ENCODE measurements at regions not wholly inside any gene's neighbourhood (a gene's known extent, or its start where the extent isn't known, plus 50 kb on each side); places are given as distances from the start of the nearest gene placed in this dataset.
"Not testable (repeated sequence)": the region's sequence is repeated elsewhere in the genome, so short reads cannot be mapped to it uniquely, and the experiment has no call there.

DNA sequence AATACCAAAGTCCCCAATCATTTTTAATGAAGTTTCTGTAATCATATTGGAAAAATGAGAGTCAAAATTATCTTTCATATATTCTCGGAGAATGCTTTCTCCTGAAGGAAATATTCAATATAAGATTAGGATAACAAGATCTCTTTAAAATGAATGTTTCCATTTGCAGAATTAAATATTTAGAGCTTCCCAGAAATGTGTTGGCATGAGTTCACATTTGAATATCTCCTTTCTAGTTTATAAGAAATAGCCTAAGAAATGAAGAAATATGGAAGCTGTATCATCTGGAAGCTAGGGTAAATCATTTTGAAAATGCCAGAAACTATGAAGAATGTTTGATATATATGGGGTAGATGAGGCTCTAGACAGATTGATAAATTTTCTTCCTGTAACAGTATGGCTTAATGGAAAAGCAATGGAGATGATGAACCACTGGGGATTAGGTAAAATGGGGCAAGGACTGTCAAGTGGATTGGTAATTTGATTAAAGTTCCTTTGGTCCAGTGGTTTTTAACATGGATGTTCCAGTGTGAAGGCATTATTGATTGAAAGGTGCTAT, 184.6 kb upstream of the ZNF804A start:
- intact Hi-C loops (cut with micrococcal nuclease) = no loop called here
- ATAC-seq = no peak
- no peak for DNase-seq

DNA sequence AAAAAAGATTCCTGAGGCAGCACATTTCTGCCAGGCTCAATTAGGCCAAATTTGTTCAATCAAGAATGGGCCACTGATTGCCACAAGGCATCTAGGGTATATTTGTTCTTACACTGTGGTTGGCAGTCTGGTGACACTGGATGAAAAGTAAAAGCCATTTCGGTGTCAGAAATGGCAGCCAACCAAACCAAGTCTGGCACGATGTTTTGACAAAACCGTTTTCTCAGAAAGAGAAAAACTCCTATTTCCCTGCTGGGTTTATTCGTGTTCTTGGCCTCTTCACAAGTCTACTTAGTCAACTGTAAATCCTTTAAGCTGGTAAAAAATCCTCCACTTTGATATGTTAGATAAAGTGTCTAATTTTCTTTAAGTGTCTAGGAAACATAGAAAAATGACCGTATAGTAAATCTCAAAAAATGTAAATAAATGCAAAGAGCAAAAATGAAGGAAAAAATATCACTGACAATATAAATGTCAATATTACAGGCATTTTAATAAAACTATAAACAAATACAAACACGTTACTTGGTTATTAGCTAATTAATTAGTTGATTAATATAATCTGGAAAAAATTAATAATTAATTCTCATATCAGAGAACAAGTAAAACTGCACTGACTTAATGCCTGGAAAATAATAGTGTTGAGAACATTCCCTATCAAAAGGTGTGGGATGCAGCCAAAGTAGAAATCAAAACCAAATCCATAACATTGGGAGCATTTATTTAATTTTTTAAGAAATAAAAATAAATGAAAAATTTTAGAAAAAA, 182.0 kb upstream of the ZNF804A start:
- DNase-seq (no peak), ATAC-seq (no peak)
- intact Hi-C loops (cut with micrococcal nuclease) = no loop called here

DNA sequence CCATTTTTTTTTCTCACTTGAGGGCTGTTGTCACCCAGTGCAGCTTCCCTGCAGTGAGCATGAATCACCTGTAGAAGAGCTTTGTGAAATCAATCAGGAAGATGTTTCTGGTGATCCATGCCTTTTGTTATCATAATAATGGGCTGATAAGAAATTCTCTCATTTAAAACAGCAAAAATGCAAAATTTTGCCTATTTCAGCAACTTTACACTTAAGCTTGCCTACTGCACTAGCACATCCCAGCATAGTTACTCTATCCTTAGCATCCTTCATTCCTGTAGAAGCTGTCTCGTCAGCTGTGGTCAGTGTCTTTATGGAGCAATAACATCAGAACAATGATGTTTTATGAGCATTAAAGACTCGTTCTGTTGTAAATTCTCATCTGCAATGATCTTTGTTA, 178.6 kb upstream of the ZNF804A start:
- DNase-seq (no peak), ATAC-seq (no peak)
- intact Hi-C loops (cut with micrococcal nuclease) = no loop called here

DNA sequence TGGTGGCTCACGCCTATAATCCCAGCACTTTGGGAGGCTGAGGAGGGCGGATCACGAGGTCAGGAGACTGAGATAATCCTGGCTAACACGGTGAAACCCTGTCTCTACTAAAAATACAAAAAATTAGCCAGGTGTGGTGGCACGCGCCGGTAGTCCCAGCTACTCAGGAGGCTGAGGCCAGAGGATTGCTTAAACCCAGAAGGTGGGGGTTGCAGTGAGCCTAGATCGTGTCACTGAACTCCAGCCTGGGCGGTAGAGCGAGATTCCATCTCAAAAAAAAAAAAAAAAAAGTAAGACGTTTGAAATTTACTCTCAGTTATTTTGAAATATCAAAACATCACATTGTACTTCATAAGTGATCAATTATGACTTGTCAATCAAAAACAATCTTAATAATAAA, 176.9 kb upstream of the ZNF804A start:
- DNase-seq; ATAC-seq; intact Hi-C loops (cut with micrococcal nuclease): not testable (repeated sequence)

DNA sequence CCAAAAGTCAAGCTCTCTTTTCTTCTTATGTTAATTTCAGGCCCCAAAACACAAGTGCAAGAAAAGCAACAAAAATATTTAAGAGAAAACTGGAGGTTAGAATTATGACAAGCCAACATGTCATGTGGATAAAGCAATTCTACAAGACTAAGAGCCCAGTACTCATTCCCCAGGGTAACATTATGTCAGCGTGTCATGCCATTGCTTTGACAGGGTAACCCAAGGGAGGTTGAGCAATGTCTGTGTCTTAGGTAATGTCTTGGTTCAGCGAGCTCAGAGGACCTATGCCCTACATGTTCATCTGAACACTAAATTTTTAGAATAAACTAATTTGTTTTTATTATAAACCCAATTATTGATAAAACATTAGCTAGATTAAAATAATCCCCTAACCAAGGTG, 173.2 kb upstream of the ZNF804A start:
- intact Hi-C loops (cut with micrococcal nuclease) = no loop called here
- no peak for DNase-seq
- no peak for ATAC-seq

DNA sequence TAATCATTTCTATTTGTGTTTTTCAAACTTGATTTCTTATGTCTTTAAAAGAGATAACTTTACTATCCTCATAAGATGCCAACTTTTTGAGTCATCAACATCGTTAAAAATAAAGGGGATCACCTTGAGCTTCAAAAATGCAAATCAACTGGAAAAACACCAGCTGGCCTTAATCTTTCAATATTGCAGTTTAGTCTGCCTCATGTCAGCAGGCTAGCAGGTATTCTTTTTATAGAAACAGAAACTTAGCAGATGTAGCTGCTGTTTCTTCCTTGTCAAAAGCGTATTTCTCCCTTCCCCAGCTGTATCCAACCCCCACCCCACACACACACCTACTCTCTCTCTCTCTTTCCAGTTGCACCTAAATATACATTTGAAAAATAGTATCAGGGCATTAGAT, 154.1 kb upstream of the ZNF804A start:
- intact Hi-C loops (cut with micrococcal nuclease) = no loop called here
- no peak for DNase-seq

DNA sequence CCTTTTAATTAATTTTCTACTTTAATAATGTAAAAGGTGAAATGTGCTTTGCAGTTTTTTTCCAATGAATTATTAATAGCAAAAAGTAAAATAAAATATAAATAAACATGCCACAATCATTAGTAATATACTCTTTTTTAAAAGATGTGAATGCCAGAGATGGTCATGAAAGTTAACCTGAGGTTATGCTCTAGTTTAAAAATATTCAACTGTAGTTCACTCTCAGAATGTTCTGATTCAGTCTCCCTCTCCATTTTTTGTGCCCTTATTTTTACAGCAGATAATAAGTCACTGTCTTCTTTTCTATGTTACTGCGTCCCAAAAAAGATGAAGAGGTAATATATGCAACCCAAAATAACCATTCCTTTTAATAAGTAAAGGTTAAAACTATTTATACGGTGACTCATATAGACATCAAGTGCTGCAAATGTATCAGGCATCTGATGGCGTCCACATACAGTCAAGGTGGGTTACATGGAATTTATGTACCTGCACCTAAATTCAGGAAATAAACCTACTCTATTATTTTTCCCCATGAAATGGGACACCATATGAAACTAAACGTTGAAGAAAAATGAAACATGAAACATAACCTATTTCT, 153.6 kb upstream of the ZNF804A start:
- intact Hi-C loops (cut with micrococcal nuclease) = no loop called here
- DNase-seq = no peak
- no peak for ATAC-seq

More for the DNA sequence above, 154.1 kb upstream of the ZNF804A start:
- no peak for ATAC-seq

DNA sequence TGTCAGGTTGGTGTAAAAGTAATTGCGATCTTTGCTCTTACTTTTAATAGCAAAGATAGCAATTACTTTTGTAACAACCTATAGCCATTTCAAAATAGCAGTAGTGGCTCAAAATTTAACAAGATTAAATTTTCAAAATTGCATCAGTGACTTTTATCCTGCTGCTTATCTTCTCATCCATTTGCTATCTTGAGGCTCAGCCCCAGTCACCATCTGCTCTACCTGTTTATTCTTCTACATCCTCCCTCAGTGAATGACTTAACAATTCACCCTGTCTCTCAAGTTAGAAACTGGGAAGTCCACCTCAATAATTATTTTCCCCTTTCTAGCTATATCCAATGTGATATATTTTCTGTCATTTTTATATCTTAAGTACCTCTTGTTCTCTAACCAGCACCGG, 148.6 kb upstream of the ZNF804A start:
- intact Hi-C loops (cut with micrococcal nuclease) = no loop called here
- ATAC-seq (no peak), DNase-seq (no peak)

DNA sequence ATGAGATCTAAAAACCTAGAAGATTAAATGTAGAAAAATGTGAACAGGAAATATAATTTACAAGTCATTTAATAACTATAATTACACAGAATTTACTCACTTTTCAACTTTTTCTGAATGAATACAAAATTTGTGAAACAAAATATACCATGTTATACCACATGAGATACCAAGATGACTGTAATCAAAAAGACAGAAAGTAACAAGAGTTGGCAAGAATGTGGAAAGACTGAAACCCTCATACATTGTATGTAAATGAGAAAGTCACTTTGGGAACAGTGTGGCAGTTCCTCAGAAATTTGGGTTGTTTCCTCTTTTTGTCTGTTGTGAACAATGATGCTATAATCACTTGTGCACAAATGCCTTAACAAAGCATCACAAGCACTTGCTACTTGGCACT, 145.4 kb upstream of the ZNF804A start:
- intact Hi-C loops (cut with micrococcal nuclease) = no loop called here
- DNase-seq (no peak), ATAC-seq (no peak)

DNA sequence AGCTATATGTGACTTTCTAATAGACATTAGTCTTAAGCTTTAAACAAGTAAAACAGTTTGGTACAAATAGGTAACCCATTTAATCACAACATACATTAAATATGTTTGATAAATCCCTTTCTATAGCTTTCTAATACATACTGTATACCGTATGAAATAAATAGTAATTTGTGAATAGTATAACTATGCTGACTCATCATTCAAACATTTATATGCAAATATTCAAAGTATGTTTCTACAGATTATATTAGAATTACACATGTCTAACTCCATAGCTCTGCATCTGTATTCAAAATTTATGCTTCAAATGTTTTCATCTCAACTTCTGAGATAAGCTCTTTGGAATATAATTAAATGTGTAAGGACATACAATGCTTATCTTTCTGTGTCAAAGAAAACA, 142.7 kb upstream of the ZNF804A start:
- ATAC-seq (no peak), DNase-seq (no peak)
- intact Hi-C loops (cut with micrococcal nuclease) = no loop called here

DNA sequence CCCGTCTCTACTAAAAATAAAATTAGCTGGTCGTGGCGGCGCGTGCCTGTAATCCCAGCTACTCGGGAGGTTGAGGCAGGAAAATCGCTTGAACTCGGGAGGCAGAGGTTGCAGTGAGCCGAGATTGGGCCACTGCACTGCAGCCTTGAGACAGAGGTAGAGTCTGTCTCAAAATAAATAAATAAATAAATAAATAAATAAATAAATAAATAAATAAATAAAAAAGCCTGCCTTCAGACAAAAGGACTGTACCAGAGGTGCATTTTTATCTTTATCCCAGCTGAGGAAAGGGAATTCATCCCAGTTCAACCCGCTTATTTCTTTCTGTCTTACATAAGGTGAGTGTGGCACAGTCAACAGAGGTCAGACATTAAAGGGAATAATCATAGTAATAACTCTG, 141.6 kb upstream of the ZNF804A start:
- ATAC-seq; intact Hi-C loops (cut with micrococcal nuclease); DNase-seq: not testable (repeated sequence)

DNA sequence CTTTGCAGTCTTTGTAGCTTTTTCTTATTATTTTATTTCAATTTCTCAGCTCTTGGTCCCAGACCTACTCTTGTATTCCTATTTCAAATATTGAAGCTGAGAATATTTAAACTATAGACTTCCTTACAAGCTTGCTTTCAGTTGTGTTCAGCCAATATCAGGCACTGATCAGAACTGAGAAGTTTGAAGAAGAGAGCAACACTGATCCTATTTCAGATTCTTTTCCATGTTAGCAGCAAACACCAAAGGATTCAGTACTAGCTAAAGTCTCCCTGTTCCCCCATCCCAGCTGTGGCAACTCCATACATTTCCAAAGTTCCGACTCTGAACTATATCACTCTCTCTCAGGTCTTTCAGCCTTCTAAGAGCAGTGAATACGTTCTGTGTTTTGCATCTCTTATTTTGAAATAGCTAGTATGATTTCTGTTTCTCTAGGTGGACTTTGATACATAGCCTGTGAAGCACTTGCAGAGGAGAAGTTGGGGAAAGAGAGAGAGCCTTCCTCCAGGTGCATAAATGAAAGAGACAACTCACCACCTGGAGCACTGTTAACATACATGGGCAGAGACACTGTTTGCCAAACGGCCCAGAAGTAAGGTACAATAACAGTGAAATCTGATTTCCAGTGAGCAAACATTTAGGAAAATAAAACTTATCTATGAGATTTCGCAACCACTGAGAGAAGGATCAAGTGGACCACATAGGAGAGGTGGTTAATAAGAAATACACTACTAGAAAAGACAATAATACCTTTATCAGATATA, 135.0 kb upstream of the ZNF804A start:
- ATAC-seq (no peak), DNase-seq (no peak)
- intact Hi-C loops (cut with micrococcal nuclease) = no loop called here

DNA sequence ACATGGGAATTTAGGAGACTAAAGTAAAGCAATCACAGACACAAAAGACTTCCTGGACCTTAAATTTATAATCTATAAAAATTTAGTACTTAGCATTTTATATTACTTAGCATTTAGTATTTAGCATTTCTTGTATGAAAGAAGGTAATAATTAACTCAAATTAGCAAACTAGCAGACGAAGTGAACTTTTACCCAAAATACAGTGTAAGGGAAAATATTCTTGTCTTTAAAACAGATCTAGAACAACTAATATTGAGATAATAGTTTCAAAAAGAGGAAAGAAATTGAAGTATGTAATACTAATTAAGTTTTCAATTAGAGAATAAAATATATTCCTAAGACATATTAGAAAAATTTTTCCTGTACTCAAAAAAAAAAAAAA, 134.5 kb upstream of the ZNF804A start:
- no peak for ATAC-seq
- intact Hi-C loops (cut with micrococcal nuclease) = no loop called here

DNA sequence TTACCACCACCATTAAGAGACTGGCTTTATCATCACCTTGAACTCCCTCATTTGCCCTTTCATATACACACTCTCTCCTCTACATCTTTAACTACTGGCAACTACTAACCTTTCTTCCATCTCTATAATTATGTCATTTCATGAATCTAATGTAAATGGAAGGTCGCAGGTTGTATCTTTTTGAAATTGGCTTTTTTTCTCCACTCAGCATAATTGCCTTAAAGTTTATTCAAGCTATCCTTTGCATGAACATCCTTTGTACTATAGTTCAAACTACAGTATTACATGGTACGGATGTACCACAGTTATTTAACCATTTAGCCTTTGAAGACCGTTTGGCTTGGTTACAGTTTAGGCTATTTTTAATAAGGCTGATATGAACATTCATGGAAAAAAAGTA, 129.5 kb upstream of the ZNF804A start:
- intact Hi-C loops (cut with micrococcal nuclease) = no loop called here
- ATAC-seq = no peak
- no peak for DNase-seq

More for the DNA sequence above, 134.5 kb upstream of the ZNF804A start:
- DNase-seq = no peak

DNA sequence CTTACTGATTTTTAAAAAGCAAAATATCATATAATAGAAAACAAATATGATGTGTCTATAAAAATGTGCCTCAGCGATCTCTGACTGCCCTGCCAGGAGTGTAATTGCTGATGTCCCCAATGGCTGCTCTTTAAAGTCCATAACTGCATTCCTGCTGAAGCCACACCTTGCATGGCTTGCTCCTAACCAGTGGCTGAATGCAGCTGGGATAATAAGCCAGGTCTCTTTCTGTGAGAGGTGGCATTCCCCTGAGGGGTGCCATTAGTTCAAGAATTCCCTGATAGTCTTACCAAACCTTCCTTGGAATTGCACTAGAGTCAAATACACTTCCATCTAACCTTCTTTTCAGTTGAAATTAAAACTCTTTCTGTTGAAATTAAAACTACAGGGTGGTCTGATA, 125.8 kb upstream of the ZNF804A start:
- no peak for ATAC-seq
- intact Hi-C loops (cut with micrococcal nuclease) = no loop called here
- DNase-seq = no peak

DNA sequence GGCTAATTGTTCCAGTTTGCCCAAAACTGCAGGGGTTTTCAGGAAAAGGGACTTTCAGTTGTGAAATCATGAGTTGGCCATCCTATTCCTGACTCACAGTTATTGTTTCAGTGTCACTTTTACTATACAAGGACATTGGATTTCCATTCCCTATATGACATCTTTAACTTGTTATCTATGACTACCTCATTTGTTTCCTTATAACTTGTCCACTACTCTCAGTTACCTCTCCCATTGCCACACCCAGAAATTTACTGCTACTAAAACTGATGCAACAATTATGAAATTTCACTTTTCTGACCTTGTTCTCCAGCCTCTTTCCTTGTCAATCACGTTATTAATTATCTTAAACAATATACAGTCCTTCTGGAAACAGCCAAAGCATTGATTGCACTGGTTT, 116.5 kb upstream of the ZNF804A start:
- DNase-seq = no peak
- intact Hi-C loops (cut with micrococcal nuclease) = no loop called here
- no peak for ATAC-seq

DNA sequence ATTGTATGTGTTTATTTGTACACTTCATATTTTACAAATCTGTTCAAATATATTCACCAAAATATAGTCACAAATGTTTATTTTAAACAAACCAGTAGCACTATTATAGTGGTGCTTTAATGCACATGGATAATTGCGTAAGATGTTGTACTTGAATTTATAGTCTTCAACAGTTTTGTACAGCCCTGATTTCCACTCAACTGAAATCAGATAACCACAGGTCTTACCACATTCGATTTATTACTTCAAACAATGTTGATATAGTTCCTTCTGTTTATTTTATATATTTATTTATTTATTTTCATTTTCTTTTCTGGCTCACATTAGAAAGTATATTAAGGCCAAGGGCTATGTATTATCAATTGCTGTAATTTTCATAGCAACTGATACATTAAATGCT, 99.4 kb upstream of the ZNF804A start:
- ATAC-seq = no peak
- no peak for DNase-seq
- intact Hi-C loops (cut with micrococcal nuclease) = no loop called here

DNA sequence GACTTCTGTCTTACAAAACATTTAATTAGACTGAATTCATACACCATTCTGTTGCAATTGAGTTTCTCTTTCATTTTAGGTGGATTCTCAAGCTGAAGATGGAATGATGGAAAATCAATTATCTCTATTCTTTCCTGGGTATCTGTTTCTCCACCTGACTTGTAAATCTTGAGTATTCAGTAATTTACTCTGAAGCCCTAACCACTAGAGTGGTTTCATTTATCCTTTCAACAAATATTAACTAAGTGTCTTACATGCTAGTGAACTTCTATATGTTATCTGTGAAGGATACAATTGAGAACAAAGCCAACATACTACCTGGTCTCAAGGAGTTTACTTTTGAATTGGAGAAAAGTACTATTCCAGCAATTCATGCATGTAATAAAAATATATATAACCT, 94.1 kb upstream of the ZNF804A start:
- intact Hi-C loops (cut with micrococcal nuclease) = no loop called here
- no peak for ATAC-seq
- no peak for DNase-seq

DNA sequence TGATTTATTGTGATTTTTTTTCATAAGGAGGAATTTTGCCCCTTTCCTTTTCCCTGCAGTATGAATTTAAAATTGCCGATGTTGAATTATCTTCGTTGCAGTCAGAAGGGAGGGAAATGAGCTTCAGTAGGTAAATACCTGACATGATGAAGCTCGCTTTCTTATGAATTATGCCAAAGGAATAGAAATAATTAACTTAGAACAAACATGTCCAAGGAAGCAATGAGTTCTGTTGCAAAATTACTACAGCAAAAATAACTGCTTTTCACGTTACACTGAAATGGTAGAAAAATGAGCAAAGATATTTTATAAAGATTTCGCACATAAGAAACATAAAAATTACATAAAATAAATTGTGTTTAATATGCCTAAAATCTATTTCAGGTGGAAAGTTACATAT, 91.1 kb upstream of the ZNF804A start:
- no peak for ATAC-seq
- intact Hi-C loops (cut with micrococcal nuclease) = no loop called here
- no peak for DNase-seq

DNA sequence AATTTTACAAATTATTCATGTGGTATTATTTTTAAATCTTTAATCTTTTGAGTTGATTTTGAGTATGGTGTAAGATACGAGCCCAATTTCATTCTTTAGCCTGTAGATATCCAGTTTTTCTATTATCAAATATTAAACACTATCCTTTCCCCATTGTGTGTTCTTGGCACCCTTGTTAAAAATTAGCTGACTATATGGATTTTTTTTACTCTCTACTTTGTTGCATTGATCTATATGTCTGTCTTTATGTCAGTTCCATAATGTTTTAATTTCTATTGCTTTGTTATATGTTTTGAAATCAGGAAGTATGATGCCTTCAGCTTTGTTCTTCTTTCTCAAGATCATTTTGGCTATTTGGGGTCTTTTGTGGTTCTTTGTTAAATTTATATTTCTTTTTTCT, 80.9 kb upstream of the ZNF804A start:
- intact Hi-C loops (cut with micrococcal nuclease) = no loop called here
- DNase-seq = no peak
- ATAC-seq = no peak

All from left ventricle myocardium superior (tissue), 1 donor.